ENCODE measurements at regions not wholly inside any gene's neighbourhood (a gene's known extent, or its start where the extent isn't known, plus 50 kb on each side); places are given as distances from the start of the nearest gene placed in this dataset.

DNA sequence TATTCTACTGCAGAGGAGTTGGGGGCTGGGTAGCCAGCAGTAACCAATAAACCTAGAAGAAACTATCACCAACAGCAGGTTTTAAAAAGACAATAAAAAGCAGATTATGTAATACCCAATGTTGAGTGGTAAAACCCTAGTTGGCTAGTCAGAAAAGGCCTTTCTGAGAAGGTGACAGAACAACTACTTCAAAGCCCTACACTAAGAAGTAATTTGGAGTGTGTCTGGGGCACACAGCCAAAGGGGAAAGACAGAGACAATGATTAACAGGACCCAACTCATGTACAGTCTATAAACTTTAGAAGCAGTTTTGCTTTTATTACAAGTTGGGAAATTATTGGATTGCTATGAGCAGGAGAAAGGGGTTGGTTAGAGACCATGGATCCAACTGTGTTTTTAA, 77.2 kb upstream of the TMEM106B start:
- DNase-seq: no peak

- DNase-seq: no peak
Measured at GRCh38 chr7:12136523-12136922, 74.6 kb upstream of the TMEM106B start.

DNA sequence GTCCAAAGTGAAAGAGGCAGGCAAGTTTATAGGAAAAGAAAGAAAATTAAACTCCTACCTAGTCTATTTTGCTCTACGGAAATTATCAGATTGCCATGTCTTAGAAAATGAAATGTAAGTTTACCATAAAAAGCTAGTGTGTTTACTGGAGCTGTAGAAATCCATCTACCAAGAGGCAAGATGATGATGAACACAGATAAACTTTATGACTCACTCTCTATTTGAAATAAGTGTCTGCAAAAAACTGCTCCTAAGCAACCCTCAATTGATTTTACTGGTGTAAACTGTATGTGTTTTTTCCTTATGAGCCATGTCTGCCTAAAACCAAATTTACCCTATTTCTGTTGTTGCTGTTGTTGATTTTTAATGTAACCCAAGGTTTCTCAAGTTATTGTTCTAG, 73.8 kb upstream of the TMEM106B start:
- DNase-seq: no peak

DNA sequence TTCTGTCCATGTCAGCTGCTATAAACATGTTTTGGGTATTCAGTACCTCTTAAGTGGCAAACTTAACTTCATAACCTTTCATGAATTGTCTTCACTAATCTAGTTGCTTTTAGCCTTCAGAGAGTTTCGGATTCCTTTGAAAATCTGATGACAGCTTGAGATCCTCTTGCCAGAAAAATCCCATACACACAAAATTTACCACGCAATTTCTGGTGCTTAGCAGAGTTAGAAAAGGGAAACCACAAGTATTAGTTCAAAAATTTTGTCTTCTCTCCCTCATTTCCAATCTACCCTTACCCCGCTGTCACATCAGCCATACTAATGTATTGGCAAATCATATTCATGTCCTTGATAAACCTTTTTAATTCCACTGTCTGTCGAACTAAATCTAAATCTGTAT, 72.7 kb upstream of the TMEM106B start:
- DNase-seq: no peak

DNA sequence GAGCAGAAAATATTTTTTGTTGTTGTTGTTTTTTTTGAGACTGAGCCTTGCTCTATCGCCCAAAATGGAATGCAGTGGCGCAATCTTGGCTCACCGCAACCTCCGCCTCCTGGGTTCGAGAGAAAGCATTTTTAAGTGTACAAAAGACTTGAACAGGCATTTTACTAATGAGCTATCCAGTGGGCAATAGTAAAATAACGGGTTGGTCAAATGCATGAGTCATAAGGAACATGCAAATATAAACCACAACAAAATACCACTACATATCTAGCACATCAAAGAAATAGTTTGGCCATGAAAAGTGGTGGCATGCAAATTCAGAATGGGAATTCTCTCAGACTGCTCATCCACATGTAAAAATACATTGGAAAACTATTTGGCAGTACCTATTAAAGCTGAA, 71.7 kb upstream of the TMEM106B start:
- no peak for DNase-seq

GRCh38 chr7:12146813-12147212, 64.3 kb upstream of the TMEM106B start:
- DNase-seq: no peak

DNA sequence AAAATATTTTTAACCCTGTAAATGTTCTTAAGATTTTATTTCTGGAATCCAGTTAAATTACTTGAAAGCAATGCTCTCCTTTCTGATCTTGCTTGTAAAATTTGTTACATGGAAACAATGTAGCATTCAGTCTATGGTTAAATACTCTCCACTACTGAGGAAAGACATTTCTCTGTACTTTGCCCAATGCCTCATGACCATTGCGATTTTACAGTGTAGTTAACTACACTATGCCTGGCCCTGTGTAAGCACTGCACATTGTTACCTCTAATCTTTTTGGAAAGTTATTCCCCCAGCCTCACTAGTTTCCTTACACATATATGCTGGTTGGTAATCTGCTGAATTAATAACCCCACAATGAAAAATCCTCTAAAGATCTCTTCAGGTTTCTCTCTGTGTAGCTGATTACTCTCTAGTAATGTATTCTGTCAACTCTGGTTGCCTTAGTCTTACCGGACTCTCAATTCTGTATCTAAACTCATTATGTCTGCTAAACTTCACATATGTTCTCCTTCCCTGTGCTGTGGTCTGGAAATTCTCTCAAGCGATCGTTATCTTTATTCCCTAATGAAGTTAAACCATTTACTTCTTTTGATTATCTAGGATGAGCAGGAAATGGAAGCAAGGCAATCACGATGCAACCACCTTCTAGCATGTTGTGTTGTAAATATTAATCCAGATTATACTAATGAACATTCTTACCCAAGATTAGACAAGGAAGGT, 58.7 kb upstream of the TMEM106B start:
- DNase-seq: no peak

- no peak for DNase-seq
Measured at GRCh38 chr7:12154119-12154518, 57.0 kb upstream of the TMEM106B start.

GRCh38 chr7:12157517-12157916, 53.6 kb upstream of the TMEM106B start:
- no peak for DNase-seq

- DNase-seq: no peak
Measured at GRCh38 chr7:12158334-12159060, 52.6 kb upstream of the TMEM106B start.

DNA sequence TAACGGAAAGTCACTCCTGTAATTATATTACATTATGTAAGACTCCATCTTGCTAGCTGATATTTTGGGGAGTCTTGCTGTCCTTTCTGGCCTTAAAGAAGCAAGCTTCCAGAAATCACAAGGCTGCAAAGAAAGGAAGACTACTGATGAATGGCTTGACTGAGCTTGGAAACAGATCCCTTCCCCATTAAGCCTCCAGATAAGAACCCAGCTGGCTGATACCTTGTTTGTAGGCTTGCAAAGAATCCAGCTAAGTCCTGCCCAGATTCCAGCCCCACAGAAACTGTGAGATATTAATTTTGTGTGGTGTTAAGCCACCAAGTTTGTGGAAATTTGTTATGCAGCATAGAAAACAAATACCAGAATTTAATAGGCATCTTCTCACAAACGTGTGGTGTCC, 49.9 kb upstream of the TMEM106B start:
- no peak for DNase-seq

Data from suppressor macrophage treated with lipopolysaccharide for 1 hour (primary cell).